ENCODE measurements at regions not wholly inside any gene's neighbourhood (a gene's known extent, or its start where the extent isn't known, plus 50 kb on each side); places are given as distances from the start of the nearest gene placed in this dataset.

DNA sequence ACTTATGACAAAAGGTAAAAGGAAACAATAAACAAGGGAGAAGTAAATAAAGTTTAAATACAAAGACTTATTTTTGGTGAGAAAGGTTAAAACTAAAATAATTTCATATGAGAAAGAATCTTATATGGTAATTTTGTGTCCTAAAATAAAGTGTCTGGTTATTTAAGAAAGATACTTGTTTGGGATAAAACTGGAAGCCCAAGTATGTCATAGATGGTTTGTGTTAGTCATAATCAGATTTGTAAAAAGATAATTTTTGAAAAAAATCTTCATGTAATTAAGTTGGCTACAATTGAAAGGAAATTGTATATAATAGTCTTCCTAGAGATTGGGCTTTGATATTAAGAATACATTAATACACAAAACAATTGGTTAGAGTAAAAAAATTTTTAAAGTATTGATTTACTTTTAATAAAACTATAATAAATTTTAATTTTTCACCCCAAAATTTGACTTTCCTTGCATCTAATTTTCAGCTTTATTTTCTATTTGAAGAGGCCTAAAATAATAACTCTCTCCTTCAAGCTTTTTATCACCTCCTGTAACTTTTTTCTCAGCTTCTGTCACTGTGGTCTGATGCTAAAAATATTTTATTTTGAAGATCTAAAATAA lies 315.6 kb downstream of the SLITRK5 start:
- TF ChIP-seq POLR2AphosphoS5 (IDR thresholded peaks at IDR 0.05): no peak
- TF ChIP-seq, protein P1, sequence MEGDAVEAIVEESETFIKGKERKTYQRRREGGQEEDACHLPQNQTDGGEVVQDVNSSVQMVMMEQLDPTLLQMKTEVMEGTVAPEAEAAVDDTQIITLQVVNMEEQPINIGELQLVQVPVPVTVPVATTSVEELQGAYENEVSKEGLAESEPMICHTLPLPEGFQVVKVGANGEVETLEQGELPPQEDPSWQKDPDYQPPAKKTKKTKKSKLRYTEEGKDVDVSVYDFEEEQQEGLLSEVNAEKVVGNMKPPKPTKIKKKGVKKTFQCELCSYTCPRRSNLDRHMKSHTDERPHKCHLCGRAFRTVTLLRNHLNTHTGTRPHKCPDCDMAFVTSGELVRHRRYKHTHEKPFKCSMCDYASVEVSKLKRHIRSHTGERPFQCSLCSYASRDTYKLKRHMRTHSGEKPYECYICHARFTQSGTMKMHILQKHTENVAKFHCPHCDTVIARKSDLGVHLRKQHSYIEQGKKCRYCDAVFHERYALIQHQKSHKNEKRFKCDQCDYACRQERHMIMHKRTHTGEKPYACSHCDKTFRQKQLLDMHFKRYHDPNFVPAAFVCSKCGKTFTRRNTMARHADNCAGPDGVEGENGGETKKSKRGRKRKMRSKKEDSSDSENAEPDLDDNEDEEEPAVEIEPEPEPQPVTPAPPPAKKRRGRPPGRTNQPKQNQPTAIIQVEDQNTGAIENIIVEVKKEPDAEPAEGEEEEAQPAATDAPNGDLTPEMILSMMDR (IDR thresholded peaks at IDR 0.05): no peak
- no peak for TF ChIP-seq POLR2A (IDR thresholded peaks at IDR 0.05)

Measured in sigmoid colon (tissue), 4 donors.